HCEC 1CT (cell line): ENCODE measurements at regions not wholly inside any gene's neighbourhood (a gene's known extent, or its start where the extent isn't known, plus 50 kb on each side); places are given as distances from the start of the nearest gene placed in this dataset.
"Not testable (repeated sequence)": the region's sequence is repeated elsewhere in the genome, so short reads cannot be mapped to it uniquely, and the experiment has no call there.

ENCODE experiments used
- DNase-seq: peaks from one replicate; pipeline ENCODE4 v3.0.0-alpha.2; 2017

DNA sequence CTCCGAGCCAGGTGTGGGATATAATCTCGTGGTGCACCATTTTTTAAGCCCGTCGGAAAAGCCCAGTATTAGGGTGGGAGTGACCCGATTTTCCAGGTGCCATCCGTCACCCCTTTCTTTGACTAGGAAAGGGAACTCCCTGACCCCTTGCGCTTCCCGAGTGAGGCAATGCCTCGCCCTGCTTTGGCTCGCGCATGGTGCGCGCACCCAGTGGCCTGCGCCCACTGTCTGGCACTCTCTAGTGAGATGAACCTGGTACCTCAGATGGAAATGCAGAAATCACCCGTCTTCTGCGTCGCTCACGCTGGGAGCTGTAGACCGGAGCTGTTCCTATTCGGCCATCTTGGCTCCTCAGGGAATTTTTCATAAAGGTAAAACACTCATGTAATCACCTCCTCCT is 63.9 kb downstream of the RWDD3 start:
- DNase-seq, result not testable (repeated sequence)

- no peak for DNase-seq
These were observed 67.1 kb downstream of the RWDD3 start for GRCh38 chr1:95301091-95301490.

DNA sequence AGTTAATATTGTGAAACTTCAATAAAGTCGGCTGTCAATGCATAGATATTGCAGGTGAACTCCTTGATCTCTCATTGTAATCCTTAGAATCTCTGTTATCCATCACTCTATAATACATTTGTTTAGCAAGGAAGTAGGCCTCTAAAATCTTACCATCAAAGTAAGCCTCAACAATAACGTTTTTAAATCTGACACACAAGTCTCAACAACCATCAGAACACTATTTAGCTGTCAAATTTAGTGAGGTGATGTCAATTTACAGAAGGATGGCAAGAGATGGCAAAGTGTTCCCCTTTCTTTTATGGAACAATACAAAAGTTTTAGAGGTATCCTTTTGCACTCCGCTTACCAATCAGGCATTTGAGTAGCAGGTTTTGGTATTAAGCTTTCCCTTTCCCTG is 67.6 kb downstream of the RWDD3 start:
- DNase-seq, result no peak

DNA sequence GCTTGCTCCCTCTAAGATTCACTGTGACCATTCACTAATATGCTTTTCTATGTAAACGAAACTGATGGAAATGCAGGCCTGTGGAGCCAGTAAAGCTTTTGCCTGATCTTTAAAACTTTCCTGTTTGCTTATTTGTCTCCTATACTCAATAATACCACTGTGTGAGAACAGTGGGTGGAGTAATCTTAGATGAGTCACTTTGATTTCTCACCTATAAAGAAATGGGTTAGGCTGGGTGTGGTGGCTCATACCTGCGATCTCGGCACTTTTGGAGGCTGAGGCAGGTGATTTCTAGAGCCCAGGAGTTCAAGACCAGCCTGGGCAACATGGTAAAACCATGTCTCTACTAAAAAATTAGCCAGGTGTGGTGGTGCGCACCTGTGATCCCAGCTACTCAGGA is 70.8 kb downstream of the RWDD3 start:
- no peak for DNase-seq

GRCh38 chr1:95308276-95309030 is 74.4 kb downstream of the RWDD3 start:
- no peak for DNase-seq

DNA sequence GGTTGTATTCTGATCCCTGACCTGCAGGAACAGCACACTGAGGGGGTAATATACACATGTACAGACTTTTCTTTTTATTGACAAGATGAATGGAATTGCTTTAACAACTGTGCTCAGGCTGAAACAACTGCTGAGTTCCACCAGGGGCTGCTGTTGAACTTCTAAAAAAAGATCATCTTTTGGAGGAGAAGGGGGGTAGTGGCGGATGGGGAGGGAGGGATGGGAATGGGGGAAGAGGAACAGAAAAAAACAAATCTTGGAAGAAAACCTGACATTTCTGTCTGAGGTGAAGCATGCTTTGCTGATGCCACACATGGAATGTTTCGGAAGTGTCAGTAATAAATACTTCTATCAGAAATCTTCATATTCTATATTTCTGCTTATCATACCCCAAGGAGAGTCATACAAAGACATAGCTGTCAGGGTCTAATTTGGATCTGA is 75.0 kb downstream of the RWDD3 start:
- peak; percentile 23 for DNase-seq

- DNase-seq, result no peak
These were observed 77.0 kb downstream of the RWDD3 start for GRCh38 chr1:95311014-95311413.

DNA sequence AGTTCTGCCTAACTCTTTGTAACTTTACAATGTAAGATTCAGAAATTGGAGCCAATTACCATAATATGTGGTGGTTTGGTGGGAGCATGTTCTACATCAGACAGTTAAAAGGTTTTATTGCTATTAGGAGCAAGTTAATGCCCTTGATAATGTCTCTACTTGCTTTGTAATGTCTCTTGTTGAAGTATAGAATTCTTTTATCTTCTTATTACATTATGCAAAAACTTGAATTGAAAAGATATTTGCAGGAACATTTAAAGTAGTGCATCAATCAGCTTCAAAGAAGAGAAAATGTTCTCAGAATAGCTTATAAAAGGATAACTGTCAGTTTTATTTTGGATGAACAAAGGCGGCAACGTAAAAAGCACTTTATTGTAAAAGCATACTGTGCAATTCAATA is 77.8 kb downstream of the RWDD3 start:
- no peak for DNase-seq

DNA sequence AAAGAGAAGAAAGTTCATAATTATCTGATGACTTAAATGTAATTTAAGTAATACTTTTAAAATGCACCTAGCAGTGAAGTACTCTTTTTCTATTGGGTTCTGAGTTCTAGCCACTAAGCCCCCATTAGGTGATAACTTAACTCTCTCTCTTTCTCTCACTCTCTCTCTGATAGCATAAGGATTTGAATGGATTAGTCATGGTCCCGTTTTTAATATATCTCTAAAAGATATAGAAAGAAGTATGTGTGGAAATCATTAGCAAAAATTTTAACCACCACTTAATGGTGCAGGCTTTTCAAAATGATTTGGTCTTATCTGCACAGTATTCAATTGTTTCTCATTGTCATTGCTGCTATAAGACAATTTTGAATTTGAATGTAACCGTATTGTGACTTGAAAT is 78.2 kb downstream of the RWDD3 start:
- no peak for DNase-seq

DNA sequence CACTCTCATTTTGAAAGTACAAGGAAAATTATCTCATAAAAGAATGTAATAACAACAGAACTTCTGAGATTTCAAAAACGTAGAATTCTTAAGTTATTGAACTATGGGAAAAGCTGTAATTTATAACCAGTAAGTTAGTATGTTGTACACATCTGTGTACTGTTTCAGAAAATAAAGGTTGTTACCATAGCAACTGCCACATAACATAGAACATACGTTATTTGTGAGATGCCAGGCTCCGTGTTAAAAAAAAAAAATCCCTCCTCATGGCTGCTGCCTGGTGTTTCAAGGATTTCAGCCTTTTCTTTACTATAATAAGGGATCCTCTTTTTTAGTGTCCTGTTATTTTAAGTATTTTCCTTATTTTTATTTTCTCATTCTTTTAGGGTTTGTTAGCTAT is 79.5 kb downstream of the RWDD3 start:
- no peak for DNase-seq

- DNase-seq, result no peak
These were observed 87.5 kb downstream of the RWDD3 start for GRCh38 chr1:95321531-95321930.

GRCh38 chr1:95323123-95323522 is 89.1 kb downstream of the RWDD3 start:
- no peak for DNase-seq

GRCh38 chr1:95325349-95325748 is 91.3 kb downstream of the RWDD3 start:
- no peak for DNase-seq

DNA sequence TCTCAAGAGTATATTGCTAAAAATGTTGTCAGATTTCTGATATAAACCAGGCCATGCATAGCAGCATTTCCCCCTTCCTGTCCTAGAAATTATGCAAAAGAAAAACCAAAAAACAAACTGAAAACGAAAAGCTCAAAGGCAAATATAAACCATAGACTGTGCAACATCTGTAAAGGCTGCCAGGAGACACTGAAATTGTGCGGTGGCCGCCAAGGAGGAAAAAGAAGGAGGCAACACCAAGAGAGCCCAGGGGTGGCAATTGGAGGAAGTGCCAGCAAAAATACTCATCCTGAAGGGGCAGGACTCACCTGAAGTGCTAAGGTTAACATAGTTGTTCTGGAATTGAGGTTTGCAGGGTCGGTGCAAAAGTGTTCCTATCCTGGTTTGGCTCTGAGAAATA is 92.0 kb downstream of the RWDD3 start:
- DNase-seq, result no peak

DNA sequence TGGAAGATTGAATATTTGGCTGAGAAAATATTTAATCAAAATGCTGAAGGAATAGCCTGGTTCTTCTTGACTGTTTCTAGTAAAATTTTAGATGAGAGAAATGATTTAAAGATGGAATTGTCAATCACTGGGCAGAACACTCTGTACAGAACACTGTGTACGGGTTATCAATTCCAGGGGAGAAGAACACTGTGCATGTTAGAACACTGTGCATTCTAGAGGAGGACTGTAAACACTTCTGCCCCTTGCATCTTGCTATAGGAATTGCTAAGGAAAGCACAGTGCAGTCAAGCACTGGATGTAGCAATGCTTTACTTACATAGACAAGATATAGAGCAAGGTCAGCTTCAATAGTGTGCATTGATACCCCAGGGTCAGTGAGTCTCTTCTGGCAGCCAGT is 98.7 kb downstream of the RWDD3 start:
- no peak for DNase-seq

DNA sequence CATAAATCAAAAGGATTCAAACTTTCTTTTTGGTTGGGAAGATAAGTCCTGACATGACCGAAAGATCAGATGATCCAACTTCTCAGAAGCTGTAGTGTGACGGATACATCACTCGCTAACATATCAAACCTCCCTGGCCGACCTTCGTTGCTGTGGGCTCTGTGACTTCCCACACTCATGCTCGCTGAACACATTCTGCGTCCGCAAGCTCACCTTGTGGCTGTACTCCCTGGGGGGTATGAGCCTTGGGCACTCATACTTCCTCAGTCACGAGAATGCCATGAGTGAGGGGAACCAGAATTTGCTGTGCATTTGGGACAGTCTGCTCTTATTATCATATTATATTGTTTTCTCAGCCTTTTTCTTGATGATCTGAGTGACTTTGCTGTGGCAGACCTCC is 105.4 kb downstream of the RWDD3 start:
- no peak for DNase-seq

DNA sequence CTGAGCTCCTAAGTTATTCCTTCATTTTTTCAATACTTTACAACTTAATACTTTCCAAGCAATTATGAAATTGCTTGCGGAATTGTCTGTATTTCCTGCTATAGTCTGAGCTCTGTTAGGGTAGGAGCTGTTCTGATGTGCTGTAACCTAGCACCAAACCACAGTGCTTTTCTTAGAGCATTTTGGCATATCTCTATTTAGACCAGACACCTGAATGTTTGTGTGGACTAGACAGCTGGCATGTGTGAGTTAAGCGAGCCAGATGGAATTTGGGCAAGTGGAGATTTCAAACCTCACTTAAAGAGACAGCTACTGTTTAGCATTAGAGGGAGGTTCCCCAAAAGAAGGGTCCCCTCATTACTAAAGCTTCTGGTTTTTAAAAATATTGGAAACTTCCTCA is 106.1 kb downstream of the RWDD3 start:
- DNase-seq, result no peak

DNA sequence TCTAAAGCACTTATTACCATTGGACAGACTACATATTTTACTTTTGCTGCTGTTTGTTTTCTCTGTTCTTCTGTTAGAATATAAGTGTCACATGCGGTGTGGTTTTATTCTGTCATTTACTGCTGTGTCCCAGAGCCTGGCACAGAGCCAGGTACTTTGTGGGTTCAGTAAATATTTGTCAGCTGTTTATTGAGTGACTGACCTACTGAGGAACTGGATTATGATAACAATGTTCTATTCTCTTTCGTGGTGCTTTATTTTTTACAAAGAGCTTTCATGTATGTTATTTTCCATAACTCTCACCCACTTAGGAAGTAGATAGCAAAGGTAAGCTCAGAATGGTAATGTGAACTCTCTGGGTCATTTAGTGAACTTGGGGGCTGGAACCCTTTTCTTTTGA is 118.8 kb downstream of the RWDD3 start:
- DNase-seq, result no peak

DNA sequence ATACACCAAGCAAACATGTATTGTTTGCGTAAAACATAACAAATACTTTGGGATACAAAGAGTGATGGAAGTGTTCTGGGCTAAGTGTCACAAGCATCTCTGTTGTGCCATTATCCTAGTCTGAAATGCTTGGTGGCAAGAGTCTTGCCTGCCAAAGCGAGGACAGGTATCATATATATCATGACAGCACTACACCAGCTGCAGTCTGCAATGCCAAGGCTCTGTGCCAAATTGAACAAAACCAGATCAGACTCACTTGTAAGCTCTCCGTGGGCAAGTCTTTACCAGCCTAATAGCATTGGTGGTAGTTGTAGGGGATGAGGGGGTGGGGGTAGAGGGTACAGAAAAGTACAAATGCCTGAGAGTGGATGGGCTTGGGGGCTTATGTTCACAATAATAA is 119.2 kb downstream of the RWDD3 start:
- DNase-seq, result no peak

GRCh38 chr1:95364546-95364945 is 130.5 kb downstream of the RWDD3 start:
- no peak for DNase-seq

DNA sequence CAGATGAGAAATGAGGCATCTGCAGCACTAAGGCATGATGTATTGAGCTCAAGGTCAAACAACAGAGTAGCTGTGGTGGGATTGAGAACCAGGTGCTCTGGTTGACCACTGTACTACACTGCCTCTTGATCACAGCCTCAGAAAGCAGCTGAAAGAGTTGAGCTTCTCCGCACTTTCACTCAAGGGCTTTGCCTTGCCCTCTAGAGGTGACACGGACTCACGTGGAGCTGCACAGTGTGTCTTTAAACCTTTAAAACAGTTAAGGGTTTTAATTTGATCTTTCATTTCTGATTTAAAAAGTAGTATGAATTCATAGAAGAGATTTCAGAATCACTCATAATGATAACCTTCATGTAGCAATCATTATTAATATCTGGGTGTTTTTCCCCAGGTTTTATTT is 132.5 kb downstream of the RWDD3 start:
- no peak for DNase-seq

DNA sequence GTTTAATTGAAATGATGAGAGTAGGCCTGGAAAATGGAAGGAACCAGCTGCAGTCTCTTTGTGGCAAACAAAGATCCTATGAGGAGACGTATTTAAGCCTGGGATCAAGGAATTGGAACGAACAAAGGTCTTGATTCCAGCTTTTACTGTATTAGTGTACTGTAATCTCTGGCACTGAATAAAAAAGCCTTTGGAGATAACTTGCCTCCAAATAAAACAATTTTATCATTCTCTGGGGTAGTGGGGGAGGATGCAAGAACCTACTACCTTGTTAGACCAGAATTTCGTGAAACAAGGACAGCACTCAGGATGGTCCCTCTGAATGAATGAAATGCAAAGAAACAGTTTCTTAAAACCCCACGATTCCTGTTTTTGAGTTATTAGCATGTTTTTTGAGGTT is 134.2 kb downstream of the RWDD3 start:
- no peak for DNase-seq

DNA sequence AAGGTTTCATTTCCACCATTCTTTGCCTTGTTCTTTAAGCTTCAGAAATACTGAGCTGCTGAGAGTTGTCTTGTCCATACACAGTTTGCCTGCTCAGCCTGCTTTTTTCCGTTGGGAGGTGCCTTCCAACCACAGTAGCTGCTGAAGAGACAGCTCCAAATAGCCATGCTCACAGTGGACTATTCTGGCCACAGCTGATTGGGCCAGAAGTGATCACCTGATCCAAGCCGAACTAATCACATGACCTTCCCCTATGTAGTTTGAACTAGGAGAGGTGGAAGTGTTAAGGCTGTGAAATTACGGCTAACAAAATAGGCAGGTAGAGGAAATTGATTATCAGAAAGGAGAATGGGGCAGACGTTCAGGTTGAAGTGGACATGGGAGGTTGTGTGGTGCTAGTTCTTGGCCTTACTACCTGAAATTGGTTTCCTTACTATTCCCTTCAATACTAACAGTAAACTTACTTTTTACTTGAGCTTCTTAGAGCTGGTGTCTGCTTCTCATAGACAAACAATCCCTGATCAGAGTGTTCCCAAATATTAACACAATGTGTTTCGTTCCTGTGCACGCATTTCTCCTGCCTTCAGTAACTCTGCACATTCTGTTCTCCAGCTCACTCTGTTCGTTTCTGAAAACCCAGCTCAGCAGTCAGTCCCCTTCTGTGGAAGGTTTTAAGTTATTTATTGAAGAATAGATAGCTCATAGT is 136.1 kb downstream of the RWDD3 start:
- no peak for DNase-seq

- no peak for DNase-seq
These were observed 136.9 kb downstream of the RWDD3 start for GRCh38 chr1:95370691-95371562.
